Posterior vena cava (tissue), 2 donors: ENCODE measurements at regions not wholly inside any gene's neighbourhood (a gene's known extent, or its start where the extent isn't known, plus 50 kb on each side); places are given as distances from the start of the nearest gene placed in this dataset.

ENCODE experiments used
- DNase-seq: peaks from one replicate; pipeline ENCODE4 v3.0.0-alpha.2; 2020; ENCODE audit warnings: low spot score
- intact Hi-C, 2 donors: fragments of 100-400 bp; cut with DNase I; formaldehyde crosslinking; loops; one replicate each; pipeline versions ENCODE4 v1.14.1 to v1.14.2; 2022 to 2023
- donor health status: DM: yes; HTN: yes; CAD: no.
- donor health status: DM: yes; HTN: yes; CAD: no.

- intact Hi-C loops, result no loop called here
- DNase-seq, result no peak
Observed at GRCh38 chr18:61756244-61756643, 136.6 kb downstream of the RNF152 start.

DNA sequence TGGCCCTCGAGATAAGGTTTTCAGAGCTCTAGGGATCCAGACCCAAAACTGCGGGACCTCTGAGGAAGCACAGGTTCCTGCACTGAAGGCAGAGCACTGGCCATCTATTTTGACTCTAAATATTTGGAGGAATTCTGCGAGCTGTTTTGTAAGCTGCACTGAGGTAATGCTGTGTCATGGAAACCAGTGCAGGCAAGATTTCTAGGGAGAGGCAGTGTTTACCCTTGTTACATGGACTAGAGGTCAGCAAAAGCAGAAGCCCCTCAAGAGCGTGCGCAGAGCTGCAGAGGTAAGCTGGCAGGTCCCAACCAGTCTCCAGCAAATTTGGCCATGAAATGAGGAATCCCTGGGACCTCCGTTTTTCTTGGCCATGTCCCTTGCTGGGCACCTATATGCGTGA, 137.3 kb downstream of the RNF152 start:
- intact Hi-C loops, result no loop called here
- DNase-seq, result no peak

GRCh38 chr18:61754039-61754583, 138.7 kb downstream of the RNF152 start:
- intact Hi-C loops, result no loop called here

GRCh38 chr18:61753373-61753772, 139.4 kb downstream of the RNF152 start:
- intact Hi-C loops, result no loop called here
- no peak for DNase-seq

More at GRCh38 chr18:61754039-61754583, 138.7 kb downstream of the RNF152 start:
- no peak for DNase-seq

DNA sequence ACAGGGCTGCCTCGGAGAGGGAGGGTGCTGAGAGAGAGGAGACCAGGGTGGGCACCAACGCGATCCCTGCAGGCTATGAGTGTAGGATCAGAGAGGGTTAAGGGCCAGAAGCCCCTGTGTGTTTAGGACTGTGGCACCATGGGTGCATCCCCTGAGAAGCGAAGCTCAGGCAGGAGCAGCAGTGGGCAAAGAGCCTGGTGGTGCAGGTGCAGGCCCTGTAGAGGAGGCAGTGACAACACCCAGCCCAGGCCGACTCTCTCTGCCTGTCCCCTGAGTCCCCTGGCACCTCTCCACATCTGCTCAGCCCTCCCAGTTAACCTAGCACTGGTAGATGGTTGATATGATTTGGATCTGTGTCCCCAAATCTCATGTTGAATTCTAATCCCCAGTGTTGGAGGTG, 139.8 kb downstream of the RNF152 start:
- intact Hi-C loops, result no loop called here
- DNase-seq, result no peak

DNA sequence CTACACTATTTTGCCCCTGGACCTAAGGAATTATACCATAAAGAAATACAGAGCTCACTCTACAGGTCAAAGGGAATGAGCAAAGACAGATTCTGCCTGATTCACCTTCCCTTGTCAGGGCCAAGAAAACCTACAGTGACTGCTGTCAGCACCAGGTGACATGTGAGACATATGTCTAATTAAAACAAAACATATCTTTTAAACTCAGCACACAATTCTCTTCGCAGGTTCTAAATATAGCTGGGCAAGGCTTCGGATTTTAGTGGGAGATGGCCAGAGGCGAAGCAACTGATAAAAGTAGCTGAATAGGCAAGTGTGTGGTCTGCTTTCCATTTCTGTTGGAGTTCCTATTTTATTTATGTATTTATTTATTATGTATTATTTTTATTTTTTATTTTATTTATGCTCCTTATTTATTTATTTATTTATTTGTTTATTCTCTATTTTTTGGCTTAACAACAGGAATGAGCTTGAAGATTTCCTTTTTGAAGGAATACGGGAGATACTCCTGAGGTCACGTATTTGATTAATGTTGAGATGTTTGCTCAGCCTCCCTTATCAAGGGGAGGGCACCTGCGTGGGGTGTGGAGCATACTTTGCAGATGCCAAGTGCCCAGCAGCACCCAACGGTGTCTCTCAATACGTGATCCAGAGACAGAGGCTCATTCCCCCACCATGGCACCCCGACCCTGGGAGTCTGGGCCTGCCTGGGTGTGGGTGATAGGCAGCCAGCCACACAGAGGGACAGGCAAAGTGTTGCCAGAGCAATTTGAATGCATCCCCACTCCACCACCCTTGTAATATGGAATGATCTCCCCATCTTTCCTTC, 141.8 kb downstream of the RNF152 start:
- intact Hi-C loops, result no loop called here
- no peak for DNase-seq

- intact Hi-C loops, result no loop called here
- no peak for DNase-seq
Observed at GRCh38 chr18:61749546-61749945, 143.3 kb downstream of the RNF152 start.

- intact Hi-C loops, result no loop called here
Observed at GRCh38 chr18:61749031-61749430, 143.8 kb downstream of the RNF152 start.

DNA sequence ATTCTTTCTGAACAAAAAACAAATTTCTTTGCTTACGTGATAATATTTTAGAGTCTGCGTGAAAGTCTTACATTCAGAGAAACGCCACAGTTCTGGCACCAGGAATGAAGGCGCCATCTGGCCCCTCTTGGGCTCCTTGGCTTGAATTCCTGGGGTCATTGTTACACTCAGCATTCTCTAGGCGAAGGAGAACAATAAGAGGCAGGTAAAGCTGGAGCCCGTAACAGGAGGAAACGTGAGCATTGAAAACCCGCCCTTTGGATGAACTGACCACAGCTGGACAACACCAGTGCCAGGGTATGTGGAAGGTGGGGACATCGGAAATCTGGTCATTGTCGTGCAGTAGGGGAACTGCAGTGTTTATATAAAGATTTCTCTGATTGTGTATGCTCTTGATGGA, 144.8 kb downstream of the RNF152 start:
- intact Hi-C loops, result no loop called here
- no peak for DNase-seq

More at GRCh38 chr18:61749031-61749430, 143.8 kb downstream of the RNF152 start:
- no peak for DNase-seq

- no peak for DNase-seq
- intact Hi-C loops, result no loop called here
Observed at GRCh38 chr18:61743775-61744531, 148.9 kb downstream of the RNF152 start.

DNA sequence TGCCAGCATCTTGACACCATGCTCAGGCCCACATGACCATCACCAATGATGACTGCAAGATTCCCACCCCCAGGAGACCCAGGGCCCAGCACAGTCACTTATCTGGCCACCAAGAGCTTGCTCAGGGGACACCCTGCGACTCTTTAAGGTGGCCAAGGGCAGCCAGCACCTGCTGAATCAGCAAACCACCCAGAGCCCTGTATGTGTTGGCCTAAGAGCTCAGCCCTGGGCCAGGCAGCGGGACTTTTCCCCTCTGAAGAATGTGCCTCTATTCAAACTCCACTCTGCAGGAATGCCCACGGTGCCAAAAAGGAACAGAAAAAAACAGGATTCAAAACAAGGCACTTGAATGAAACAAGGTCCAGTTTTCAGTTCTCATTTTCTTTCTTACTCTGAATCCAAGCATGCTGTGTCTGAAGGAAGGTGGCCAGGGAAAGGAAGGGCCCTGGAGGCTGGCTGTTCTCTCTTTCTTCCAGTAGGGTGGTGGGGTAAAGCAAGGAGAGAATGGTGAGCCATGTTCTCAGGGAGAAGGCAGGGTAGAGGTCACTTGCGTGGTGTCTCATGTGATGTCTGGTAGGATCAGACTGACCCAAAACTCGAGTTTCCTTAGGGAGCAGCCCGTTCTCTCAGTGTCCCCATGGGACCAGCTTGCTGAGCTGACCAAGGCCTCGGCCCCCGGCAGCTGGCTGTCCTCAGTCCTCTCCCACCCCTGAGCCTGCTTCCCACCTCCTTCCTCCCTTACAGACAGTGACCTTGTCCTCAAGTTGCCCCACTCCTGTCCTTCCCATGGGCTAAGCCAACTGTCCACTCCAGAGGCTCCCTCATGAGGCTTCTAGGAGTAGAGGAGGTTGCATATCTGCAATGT, 150.0 kb downstream of the RNF152 start:
- intact Hi-C loops, result no loop called here
- DNase-seq, result no peak

DNA sequence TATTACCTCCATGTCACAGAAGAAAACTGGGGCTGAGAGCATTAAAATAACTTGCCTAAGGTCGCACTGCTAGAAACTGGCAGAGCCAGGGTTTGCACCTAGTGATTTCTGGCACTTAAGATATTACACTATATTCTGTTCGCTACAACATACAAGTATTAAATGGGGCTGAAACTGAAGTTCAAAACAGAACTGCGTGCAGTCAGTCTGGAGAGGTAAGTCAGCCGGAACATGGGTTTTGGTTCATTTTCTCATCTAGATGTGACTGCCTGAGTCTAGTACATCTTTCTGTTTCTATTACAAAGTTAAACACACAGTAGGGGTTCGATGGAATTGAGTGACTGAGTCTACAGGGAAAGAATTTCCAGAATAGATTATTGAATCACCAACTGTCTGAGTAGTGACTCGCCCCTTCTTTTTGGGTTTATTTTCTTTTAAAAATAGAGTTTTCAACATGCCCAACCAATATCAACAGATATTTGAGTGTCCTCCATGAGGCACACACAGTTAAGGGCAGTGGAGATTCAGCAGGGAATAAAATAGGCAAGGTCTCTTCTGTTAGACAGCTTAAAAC, 150.8 kb downstream of the RNF152 start:
- no peak for DNase-seq
- intact Hi-C loops, result no loop called here

DNA sequence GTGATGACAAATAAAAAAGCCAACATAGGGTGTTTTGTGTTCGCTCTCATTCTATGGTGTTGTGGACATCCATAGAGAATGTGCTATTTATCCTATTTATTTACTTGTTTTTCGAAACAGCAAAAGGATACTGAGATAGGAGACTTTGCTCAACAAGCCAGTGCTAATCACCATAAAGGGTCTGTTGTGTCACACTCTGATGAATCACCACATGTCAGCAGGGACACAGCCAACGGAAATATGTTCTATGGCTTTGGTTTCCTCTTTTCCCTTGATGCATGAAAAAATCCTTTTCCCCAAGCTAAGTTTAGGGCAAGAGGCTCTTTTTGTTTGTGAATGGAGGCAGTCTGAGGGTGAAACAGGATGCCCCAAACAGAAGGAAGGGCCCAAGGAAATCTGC, 154.3 kb downstream of the RNF152 start:
- no peak for DNase-seq
- intact Hi-C loops, result loop anchor here in 1 of 2 donors (10.0 kb wide), 1 partner anchor 156 kb away; the partner anchor contains the start of gene RNF152

DNA sequence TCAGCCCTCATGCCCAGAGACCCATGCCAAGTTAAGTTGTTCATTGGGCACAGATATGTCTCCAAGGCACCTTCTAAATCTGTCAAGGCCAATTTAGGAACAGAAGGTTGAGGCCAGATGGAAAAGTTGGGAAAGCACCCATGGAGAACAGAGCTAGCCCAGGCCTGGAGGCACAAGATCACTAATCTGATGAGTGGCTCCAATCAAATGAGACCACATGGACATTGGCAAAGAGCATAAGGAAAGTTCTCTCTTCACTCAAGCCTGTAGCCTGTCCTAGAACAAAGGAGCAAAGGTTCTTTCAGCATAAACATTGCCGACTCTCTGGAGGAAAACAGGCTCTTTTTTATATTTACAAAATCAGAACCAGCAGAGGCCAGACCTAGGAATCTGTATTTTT, 154.8 kb downstream of the RNF152 start:
- intact Hi-C loops, result loop anchor here in 1 of 2 donors (10.0 kb wide), 1 partner anchor 157 kb away; the partner anchor contains the start of gene RNF152

DNA sequence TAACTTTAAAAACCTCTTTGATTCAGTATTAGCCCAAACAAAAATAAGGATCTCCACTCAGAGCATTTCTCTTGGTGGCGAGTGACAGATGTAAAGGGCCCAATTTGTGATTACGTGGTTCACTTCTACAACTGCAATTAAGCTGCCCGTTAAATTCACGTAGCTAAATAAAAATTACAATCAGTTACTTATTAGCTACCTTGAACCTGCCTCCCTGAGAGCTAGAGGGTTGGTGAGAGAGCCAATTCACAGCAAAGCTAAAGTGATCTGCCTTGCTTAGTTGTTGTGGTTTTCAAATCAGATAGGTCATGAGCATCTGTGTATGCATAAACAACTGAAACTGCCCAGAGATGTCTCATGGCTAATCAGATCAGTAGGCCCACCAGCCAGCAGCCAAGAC, 156.7 kb downstream of the RNF152 start:
- DNase-seq, result no peak
- intact Hi-C loops, result loop anchor here (2.0 to 10.0 kb wide), 2 partner anchors 131 to 159 kb away; partner anchors contain the start of gene RNF152 (in 1 of the 2)

More for the DNA sequence above, 154.8 kb downstream of the RNF152 start:
- DNase-seq, result no peak

GRCh38 chr18:61735564-61736102, 157.2 kb downstream of the RNF152 start:
- intact Hi-C loops, result loop anchor here (2.0 to 10.0 kb wide), 2 partner anchors 131 to 159 kb away; partner anchors contain the start of gene RNF152 (in 1 of the 2)
- DNase-seq, result no peak

- intact Hi-C loops, result loop anchor here (5.0 to 10.0 kb wide), 2 partner anchors 160 to 817 kb away; partner anchors contain the start of gene RNF152 (in 1 of the 2)
- no peak for DNase-seq
Observed at GRCh38 chr18:61734396-61734795, 158.4 kb downstream of the RNF152 start.

DNA sequence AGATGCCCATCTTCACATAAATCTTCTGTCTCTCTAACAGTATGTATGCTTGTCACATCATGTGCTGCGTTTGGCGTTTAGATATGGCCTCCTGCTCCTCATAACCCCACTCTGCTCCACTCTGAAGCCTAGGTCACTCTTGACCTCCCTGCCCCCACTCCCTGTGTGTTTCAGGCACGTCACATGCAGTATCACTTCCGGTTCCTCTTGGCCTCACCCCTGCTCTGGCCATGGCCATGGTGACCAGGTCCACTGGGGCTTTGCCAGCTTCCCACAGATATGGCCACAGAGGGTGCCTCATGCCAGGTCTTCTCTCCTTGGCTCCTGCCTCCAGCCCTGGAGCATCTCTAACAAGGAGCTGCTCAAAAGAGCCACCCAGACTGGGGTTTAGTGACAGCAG, 160.0 kb downstream of the RNF152 start:
- DNase-seq, result no peak
- intact Hi-C loops, result loop anchor here (5.0 to 10.0 kb wide), 2 partner anchors 162 to 816 kb away; partner anchors contain the start of gene RNF152 (in 1 of the 2)
